ENCODE measurements at regions not wholly inside any gene's neighbourhood (a gene's known extent, or its start where the extent isn't known, plus 50 kb on each side); places are given as distances from the start of the nearest gene placed in this dataset.

DNA sequence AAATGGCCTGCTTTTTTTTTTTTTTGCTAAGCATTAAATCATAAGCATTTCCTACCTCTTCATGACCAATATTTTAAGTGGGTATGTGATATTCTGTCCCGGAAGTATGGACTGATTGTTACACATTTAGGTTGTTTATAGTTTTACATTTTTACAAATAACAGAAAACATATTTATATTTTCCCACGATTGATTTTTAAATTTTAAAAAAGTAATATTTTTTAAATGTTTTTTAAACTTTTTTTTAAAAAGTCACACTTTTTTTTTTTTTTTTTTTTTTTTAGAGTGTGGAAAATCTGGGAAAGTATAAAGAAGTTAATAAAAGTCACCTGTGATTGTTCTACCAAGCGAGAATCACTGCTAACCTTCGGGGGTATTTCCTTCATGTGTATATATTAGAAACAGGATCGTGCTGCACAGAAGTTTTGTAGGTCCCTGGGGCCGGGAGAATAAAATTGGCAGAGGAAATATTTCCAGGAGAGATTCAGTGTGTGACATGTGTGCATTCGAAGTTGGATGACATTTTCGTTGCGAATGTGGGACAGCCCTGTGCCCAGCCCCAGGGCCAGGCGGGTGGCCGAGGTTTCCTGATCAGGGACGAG lies 173.1 kb downstream of the CDC5L start:
- no peak for DNase-seq (ENCODE audit: low read depth in 2 of 2)

DNA sequence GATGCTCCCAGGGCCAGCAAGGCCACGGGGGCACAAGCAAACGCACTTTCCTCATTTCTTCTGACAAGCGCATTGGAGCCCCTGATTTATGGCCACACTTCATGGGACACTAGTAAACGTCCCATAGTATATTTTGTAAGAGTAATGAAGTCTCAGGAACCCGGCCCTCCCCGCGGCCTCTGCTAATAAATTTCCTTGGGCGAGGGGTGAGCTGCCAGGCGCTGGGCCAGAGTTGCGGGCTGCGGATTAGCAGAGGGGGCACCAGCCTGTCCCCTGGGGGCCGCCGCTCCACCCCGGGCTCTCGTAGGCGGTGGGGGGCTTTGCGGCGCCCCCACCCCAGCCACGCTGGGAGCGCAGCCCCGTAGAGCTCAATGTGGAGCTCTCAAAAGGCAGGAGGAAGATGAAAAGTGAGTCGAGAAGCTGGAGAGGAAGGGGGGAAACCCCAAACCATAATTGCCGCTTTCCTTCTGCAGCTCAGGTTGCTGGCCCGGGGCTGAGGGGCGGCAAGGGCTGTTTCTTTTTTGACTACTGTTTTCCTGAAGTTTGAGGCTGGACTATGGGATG lies 173.6 kb downstream of the CDC5L start:
- DNase-seq (ENCODE audit: low read depth in 2 of 2), result no peak

DNA sequence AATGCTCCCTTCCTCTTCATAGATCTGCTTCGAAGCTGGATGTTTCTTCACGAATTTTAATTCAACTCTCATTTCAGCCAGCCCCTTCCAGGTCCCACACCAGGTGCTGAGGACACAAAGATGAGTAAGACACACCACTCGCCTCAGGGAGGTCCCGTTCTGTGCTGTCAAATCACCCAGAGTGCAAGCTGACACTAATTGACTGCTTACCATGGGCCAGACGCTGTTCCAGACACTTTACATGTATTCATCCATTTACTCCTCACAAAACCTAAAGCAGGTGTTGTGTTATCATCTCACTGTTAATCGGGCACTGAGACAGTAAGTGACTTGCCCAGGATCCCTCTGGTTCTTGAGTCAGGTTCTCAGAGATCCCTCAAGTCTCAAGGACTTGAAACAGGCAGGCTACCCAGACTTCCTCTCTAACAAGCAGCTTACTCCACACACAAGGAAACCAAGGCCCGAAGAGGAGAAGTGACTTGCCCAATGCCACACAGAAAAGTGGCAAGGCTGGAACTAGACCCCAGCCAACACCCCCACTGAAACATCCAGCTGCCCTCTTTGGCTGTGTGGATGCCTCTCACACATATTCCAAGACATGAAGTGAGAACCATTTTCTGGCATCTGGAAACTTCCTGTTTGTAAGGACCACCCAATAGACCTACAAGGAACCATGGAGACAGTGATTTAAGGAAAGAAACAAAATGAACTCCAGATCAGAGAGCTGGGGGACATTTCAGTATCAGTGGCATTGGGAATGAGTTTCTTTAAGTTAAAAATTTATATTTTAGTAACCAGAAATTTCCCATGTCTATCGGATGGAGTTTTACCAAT lies 174.5 kb downstream of the CDC5L start:
- no peak for DNase-seq (ENCODE audit: low read depth in 2 of 2)

DNA sequence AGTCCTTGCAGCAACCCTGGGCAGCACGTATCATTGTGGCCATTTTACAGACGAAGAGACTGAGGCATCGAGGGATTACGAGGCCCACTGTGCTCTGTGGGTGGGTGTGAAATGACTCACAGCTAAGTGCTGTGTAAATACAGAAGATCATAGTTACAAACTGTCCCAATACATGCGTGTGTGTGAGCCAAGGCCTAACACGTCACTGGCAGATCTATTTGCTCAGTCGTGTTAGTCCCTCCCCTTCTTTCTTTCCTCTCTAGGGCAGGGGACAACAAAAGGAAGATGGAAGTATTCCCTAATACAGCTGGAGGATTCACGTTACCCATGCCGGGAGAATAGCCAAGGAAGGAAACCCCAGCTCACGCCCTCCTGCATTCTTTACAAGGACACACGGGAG lies 175.9 kb downstream of the CDC5L start:
- no peak for DNase-seq (ENCODE audit: low read depth in 2 of 2)

DNA sequence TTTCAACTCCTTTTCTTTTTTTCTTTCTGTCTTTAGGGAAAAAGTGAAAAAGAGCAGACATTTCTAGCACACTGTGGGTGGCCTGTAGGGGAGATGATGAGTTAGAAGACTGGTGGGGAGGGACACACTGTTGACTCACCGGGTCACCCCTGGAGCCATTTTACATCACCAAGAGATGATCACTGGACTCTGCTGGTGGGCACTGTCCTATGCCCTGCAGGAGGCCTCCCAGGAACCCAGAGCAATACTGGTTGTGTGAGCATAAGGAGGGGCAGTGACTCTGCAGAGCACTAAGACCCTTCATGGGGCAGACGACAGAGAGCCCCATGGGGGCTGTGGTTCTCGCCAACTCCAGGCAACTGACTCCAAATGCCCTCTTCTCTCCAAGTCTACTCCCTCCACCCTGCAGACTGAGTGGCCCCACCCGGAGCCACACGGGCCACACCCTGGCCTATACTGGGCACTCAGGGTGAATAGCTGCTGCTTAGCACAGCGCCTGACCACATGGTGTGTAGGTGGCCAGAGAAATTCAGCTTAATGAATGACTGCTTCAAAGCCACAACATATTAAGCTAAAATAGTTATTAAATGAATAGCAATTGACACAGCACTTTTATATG lies 177.5 kb downstream of the CDC5L start:
- no peak for DNase-seq (ENCODE audit: low read depth in 2 of 2)

DNA sequence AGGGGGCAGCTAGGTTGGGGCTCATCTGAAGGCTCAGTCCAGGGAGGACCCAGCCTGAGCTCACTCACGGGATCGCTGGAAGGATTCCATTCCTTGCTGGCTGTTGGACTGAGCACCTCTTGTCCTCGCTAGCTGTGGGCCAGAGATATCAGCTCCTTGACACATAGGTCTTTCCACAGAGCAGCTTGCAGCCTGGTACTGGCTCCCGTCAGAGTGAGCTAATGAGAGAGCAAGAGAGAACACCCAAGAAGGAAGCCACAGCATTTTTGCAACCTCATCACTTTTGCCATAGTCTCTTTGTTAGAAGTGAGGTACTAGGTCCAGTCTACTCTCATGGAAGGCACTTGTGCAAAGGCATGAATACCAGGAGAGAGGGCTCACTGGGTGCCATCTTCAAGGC lies 179.9 kb downstream of the CDC5L start:
- no peak for DNase-seq (ENCODE audit: low read depth in 2 of 2)

DNA sequence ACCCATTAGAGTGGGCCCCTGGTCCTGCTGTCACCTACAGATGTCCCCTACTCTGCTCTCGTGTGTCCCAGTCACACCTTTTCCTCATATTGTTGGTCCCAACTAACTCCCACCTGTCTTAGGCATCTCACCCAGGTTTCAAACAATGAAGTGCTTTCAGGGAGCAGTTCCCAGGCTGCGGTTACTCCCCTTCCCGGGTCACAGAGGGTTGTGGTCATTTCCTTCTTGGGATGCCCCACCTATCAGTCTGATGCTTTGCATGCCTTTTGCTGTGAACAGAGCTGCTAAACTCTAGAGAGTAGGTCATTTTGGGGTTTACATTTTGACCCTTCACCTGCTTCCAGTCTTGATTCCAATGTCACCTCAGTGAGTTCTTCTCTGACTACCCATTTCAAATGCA lies 181.6 kb downstream of the CDC5L start:
- DNase-seq (ENCODE audit: low read depth in 2 of 2), result no peak

DNA sequence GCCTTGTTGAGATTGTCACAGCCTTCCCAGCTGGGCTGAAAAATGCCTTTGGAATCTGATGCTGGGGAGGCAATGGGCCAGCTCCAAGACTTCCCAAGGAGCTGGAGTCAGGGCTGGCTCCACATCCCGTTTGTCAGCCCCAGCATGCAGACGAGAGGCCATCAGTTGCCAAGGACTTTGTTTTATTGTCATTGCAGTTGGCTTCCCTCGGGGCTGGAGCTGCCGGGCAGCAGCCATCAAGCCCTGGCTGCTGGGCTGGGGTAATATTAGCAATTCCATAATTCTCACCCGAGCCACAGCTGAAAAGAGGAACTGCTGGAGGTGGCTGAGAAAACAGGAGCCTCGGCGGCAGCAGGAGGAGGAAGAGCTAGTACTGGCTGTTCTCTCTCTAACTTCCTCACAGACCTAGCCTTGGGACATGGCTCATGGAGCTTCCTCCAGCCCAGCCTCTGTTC lies 182.5 kb downstream of the CDC5L start:
- DNase-seq (ENCODE audit: low read depth in 2 of 2), result peak in 1 of 2 experiments; percentile 13

DNA sequence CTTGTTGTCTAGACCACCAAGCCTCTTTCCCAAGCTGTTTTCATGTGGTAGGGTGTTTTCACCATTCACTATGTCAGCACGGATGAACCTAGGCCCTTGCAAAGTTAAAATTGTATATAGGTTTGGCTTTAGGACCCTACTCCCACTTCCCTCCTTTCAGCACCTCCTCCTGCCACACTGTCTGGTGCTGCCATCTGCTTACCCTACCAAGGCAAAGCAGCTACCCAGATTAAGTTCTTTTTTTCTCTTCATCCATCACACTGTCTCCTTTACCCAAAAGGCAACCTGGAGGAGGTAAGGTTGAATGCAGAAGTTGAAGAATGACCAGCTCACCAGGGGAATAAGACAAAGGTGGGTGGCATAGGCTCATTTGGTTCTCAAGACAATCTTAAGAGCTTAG lies 184.0 kb downstream of the CDC5L start:
- DNase-seq (ENCODE audit: low read depth in 2 of 2), result no peak

DNA sequence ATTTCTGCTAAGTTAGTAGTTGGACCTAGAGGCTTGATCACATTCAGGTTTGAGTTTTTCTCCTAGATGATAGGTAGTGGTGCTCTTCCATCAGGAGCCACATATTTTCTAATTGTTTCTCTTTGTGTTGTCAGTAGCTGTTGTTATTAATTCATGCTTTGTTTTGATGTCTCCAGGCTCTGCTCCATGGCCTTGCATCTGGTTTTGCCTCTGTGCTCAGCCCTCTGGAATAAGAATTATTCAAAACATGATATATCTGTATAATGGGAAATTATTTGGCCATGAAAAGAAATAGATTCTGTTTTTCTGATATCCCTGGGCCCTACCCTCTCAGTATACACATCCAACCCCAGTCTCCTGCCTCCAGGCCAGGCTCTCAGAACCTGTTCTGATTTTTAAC lies 184.8 kb downstream of the CDC5L start:
- DNase-seq (ENCODE audit: low read depth in 2 of 2), result no peak

DNA sequence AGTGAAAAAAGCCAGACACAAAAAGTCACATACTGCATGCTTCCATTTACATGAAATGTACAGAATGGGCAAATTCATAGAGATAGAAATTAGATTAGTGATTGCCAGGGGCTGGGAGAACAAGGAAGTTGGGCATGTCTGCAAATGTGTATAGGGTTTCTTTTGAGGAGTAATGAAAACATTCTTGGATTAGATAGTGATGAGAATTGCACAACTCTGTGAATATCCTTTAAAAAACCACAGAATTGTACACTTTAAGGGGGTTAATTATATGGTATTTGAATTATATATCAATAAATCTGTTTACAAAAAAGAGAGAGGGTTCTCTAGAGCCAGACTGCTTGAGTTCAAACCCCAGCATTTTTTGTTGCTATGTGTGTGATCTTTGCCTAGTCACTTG lies 188.1 kb downstream of the CDC5L start:
- peak; percentile 30 to 43 for DNase-seq (ENCODE audit: low read depth in 2 of 2)

DNA sequence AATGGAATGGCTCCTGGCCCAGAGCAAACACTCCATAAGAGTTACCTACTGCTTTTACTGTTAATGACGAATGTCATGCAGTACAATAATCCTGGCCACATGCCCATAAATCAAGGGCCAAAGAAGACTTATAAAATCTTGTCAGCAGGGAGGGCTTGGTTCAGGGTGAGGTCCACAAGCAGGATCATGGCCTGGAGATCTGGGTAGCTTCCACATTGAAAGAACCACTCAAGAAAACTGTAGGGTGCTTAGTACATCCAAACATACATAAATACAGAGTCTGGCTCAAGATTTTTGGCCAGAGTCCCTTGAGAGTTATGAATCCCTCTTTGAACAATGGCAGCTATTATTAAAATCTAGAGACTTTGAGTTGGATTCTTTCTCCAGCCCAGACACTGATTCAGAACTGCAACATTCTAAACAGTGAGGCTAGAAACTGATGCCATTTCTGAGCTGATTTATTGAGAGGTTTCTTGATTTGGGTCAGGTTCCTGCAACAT lies 188.7 kb downstream of the CDC5L start:
- peak; percentile 53 to 64 for DNase-seq (ENCODE audit: low read depth in 2 of 2)

DNA sequence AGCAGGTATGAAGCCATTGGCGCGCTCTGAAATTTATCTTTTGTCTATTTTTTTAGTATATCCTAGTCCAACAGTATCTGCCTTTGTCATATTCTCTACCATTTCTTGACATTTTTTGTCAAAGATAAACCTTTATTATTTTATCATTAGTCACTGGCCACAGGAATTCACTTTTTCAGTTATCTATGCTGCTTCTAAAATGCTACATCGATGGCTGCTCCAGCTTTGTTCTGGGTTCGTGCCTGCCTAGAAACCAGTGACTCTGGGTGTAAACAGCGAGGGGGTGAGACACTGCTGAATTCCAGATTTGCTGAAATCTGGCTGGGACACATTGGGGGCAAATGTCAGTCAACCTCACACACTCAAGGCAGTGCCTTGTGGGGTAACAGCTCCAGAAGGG lies 193.4 kb downstream of the CDC5L start:
- peak; percentile 33 to 44 for DNase-seq (ENCODE audit: low read depth in 2 of 2)

DNA sequence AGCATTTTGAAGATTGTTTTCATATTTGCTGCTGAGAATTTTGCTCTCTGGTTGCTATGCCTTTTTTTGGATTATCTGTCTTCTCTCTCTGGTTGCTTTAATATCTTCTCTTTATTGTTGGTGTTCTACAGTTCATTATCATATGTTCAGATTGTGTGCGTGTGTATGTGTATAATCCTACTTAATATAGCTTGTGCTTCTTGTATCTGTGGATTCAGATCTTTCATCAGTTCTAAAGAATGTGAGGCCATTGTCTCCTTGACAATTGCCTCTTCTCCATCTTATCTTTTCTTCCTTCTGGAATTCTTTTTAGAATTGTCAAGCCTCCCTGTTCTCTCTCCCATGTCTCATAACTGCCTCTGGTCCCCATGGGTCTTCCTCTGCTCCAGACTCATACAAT lies 195.4 kb downstream of the CDC5L start:
- no peak for DNase-seq (ENCODE audit: low read depth in 2 of 2)

DNA sequence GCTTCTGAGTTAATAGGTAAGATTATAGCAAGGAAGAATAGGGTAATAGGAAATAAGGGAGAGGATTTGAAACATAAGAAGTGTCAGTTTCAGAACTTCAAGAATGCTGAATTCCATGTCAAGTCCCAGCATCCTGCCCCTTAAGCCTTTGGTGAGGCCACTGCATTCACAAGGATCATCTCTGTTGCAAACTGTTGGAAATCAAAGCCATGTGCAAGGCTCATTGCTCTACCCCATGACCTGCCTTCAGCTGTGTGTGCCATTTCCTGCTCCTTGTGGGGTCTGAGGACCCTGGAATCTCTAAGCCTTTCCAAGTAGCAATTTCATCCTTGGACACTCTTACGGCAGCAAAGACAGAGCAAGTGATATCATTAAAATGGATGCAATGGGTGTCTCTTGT lies 203.0 kb downstream of the CDC5L start:
- DNase-seq (ENCODE audit: low read depth in 2 of 2), result no peak

DNA sequence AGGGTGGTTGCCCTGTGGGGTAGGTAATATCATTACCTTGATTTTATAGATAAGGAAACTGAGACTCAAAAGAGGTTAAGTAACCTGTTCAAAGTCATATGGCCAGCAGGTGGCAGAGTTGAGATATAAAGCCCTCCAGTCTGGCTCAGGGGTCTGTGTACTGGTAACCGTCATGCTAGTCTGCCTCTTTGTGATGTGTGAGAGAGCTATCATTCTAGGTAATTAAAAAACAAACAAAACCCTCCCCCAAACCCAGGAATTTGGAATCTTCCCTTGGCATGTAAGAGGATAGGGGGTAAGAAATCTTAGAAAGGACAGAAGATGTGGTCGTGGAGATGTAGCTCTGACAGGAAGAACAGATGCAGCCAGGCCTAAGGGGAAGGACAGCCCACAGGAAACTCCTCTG lies 206.0 kb downstream of the CDC5L start:
- DNase-seq (ENCODE audit: low read depth in 2 of 2), result peak; percentile 56 to 69

DNA sequence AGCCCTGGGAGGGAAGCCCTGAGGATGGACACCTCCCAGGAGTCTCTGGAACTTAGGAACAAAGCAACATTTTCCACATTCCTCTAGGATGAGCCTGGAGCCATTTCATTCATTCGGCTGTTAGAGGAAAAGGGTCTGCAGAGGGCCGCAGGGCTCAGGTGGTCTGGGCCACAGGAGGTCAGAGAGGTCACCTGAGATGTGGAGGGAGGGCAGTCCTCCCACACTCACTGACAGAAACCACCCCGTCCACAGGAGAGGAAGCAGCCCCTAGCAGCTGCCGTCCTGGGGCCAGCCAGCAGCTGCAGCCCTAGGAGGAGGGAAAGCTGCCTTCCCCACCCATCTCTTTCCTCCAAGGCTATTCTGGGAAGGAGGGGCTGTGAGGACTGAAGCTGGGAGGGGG lies 207.0 kb downstream of the CDC5L start:
- DNase-seq (ENCODE audit: low read depth in 2 of 2), result no peak

DNA sequence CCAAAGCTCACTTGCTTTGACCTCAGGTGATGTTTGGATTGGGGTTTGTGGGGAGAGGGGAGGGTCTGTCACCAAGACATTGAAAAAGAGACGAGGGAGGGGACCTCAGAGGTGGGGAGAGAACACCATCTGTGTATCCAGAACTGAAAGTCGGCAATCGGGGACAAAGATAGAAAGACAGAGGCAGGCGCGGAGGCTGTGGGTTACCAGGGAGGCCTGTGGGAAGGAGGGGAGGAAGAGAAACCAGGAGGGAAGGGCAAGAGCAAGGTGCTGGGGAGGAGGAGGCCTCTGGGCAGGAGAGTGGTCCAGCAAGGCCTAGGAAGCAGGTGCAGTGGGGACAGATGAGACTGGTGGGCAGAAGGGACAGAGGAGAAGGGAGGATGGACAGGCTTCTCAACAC lies 211.2 kb downstream of the CDC5L start:
- no peak for DNase-seq (ENCODE audit: low read depth in 2 of 2)

DNA sequence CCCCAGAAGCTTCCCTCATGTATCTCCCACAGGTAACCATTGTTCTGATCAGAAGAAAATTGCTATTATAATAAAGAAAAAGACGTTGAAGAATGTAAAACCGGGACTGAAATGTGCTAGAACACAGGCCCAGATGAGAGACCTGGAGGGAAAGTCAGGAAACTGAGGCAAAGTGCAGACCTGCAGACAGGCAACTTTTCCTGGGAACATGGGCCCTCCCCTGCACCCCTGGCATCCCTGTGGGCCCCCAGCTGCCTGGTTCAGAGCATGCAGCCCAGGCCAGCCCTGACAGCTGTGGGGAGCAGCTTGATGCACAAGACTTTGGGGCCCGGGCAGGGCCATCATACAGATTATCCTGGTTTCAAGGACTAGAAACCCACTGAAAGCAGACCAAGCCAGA lies 212.2 kb downstream of the CDC5L start:
- no peak for DNase-seq (ENCODE audit: low read depth in 2 of 2)

DNA sequence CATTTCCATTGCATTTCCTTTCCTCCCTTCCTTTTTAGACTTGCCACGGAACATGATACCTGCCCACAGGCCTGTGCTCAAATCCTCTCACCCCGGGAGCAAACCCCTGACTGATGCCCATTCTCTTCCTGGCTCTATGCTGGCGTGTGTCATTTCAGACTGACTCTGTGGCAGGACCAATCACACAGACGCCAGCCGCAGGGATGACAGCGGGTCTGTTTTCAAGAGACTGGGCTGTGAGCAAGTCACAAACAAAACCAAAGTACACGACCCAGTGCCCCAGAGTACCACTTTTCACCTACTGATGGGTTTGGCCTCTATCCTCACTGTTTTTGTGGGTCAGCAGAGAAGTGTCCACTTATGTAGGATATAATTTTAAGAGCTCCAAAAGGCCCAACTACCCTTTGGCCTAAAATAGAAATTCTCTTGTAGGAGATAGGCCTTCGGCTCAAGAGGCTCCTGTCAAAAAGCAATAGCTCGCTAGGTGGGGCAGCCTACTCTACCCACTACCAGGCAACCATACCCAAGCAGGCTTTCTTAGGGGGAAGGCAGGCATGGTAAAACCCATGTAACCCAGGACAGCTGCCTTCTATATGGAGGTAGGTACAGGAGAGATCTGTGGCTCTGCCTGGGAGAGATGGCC lies 215.7 kb downstream of the CDC5L start:
- no peak for DNase-seq (ENCODE audit: low read depth in 2 of 2)

DNA sequence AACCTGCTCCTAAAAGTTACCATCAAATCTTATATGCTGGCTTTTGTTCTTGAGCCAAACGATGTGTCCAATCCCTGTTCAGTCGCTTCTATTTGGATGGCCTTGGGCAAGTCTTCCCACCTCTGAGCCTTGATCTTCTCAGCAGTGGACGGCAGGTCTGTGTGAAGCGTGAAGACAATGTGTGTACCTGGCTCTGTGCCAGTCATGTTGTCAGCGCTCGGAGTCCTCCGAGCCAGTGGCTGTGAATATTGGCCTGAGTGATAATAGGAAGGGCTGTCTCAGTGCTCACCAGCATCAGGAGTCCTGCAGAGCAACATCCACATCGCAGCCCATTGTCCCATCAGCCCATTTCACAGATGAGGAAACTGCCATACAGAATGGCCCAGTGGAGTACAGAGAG lies 219.0 kb downstream of the CDC5L start:
- DNase-seq (ENCODE audit: low read depth in 2 of 2), result no peak

DNA sequence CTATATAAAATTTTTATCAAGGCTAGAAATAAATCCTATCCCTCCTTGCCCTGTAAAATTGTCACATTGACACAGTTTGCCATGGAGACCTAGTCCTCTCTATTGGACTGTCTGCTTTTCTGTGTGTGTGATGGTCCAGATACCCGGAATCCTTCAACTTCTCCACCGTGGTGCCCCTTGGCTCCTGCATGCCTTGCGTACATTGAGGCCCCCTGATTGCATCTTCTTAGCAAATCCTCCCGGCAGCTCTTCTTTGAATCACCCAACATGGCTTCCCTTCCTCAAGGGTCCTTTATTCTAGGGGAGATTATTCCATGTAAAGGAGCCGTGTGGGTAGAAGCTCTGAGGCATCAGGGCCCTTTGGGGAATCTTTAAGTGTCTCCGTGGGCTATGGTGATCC lies 219.5 kb downstream of the CDC5L start:
- DNase-seq (ENCODE audit: low read depth in 2 of 2), result no peak
